GM18870 (cell line): ENCODE measurements at regions not wholly inside any gene's neighbourhood (a gene's known extent, or its start where the extent isn't known, plus 50 kb on each side); places are given as distances from the start of the nearest gene placed in this dataset.

Source experiments
- ATAC-seq: cut with Tn5 transposase; IDR thresholded peaks from one replicate; pipeline ENCODE4 v1.9.1; 2021; ENCODE audit warnings: moderate library complexity; ENCODE audit not compliant: unreplicated experiment

DNA sequence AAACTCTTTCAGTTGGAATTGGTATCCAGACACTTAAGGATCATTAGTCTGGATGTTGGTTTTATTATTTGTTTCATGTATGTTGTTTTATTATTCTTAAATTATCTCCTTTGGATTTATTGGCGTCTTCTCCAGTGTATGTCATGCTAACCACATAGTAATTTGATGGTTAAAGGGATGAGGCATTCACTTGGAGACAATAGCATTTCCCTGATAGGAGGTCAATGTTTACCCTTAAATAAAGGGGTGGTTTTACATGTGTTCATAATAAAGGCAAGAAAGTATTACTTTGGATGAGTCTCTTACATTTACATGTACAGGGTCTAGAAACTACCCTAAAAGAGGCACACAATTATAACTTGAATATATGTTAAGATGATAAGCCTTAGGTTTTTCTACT lies 51.2 kb upstream of the RNF144B start:
- no peak for ATAC-seq

GRCh38 chr6:18334251-18334650 lies 52.9 kb upstream of the RNF144B start:
- ATAC-seq = no peak

DNA sequence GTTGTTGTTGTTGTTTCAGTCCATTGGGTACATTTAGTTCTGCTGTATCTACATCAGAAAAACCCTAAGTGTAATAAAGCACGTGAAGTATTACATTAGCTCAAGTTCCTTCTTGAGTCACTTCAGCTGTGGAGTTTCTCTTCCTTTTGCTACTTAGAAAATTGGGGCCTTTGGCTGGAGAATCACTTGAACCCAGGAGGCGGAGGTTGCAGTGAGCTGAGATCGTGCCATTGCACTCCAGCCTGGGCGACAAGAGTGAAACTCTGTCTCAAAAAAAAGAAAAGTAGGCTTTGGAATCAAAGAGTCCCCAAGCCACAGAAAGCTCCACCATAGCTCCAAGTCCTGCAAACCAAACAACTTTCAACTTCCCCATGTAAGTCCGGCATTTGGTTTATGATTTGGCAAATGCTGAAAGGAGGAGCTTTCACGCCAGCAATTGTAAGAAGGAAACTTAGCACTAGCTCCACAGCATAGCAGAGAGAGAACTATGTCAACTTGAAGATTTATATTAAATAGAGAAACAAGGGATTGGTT lies 56.5 kb upstream of the RNF144B start:
- ATAC-seq = no peak

DNA sequence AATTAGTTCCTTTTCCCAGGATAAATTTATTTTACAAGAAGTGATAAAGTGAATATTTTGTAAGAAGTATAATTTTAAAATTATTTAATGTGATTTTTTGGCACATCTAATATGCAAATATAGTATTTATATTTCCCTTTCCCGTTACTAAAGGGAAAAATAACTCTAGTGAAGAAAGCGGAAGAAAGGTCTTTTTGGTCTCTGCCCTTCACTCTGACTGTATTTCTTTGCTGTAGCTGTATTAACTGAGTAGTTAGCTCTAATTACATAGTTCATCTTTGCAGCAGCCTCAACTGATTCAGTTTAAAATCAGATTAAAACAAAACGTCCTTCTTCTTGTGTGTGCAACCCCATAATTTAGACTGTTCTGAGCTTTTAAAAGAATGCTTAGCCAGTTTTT lies 57.4 kb upstream of the RNF144B start:
- no peak for ATAC-seq

- ATAC-seq = no peak
Measured at GRCh38 chr6:18328540-18328939, 58.6 kb upstream of the RNF144B start.

- ATAC-seq = no peak
Measured at GRCh38 chr6:18328070-18328469, 59.1 kb upstream of the RNF144B start.

- no peak for ATAC-seq
Measured at GRCh38 chr6:18327626-18328025, 59.5 kb upstream of the RNF144B start.

- ATAC-seq = no peak
Measured at GRCh38 chr6:18326980-18327379, 60.2 kb upstream of the RNF144B start.

- ATAC-seq = no peak
Measured at GRCh38 chr6:18326001-18326400, 61.1 kb upstream of the RNF144B start.

GRCh38 chr6:18324706-18325042 lies 60.3 kb upstream of the DEK start:
- ATAC-seq = no peak

DNA sequence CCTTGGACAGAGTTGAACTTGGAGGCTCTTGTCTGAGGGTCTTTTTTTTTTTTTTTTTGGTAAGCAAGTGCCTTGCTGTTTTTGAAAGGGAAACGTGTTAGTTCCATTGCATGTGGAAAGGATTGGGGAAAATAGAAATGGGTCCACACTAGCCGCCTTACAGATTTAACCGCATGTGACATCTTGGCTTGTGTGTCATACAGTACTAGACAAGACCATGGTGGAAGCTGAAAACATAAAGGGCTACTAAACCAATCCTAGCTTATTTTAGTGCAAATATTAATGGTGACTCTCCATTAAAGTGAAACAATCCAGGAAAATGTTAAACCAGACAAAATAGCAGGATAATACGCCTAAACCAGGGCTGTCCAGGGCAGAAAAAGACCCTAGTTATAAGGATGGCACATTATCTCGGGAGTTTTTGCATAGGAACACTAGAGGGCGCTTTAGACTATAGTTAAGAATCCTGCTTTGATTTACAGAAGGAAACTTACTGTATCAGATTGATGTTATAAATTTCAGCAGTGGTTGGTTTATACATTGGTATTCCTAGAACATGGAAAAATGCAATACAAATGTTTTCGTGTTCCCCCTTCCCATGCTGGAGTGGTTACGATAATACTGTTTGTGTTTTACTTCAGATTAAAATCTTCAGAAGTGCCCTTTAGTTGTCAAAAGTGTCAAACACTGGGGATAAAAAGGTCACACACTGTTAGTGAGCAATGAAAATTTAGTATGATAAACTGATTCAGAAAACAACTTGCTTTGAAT lies 59.8 kb upstream of the DEK start:
- ATAC-seq = peak; percentile 54

DNA sequence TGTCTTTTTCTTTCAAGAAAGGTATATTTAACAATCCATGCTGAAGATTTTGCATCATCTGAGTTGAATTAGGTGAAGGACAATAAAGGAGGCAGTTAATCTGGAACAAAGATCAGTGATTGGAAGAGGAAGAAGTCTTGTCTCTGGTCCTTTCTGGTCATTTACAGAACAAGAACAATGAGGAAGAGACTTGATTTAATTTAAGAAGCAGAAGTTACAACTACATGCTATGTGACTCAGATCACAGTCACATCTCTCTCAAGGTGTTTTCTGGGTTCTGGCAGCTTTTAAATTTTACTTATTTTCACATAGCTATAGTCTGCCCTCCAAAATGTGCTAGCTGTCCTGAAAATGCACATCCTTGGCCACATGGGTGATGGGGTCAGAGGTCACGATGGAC lies 53.5 kb upstream of the DEK start:
- no peak for ATAC-seq

DNA sequence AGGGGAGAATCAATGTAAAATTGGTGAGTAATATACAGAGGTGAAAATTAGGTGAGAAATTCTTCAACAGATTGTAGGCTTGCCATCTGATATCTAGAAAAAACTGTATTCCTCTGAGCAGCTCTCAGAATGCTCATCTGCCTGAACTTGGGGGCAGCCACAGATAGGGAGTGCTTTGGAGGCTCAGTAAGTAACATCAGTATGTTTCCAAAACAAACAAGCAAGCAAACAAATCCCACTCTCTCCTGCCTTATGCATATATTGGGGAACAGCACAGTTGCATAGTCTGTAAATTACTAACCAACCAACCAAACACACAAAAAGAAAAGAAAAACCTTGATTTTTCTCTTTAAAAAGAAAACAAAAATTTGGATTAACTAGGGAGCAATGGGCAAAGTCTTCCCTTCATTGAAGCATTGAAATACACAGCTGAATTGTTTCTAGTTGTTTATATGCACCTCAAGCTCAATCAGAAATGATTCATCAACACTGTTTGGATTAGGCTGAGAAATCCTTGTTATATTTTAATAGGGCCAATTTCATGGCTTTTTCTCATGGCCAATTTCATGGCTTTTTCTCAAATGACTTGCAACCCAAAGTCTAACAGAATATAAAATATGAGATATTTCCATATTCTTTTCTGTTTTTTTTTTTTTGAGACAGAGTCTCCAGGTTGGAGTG lies 50.1 kb upstream of the DEK start:
- no peak for ATAC-seq
